ENCODE measurements at regions not wholly inside any gene's neighbourhood (a gene's known extent, or its start where the extent isn't known, plus 50 kb on each side); places are given as distances from the start of the nearest gene placed in this dataset.

GRCh38 chr15:92521624-92522008, 127.9 kb downstream of the ST8SIA2 start:
- peak in 3 of 4 donors; percentile 60 to 91 (median 78) for DNase-seq
- H3K36me3 ChIP-seq: no peaks in the 10 kb centered on the region
- peak; percentile 69 to 74 for TF ChIP-seq CTCF (IDR thresholded peaks at IDR 0.05)
- ATAC-seq: peak; percentile 99
- H3K9me3 ChIP-seq: no peaks in the 10 kb centered on the region
- H3K27ac ChIP-seq: no peak overlapping the region
- no peak overlapping the region for H3K4me3 ChIP-seq
- intact Hi-C loops (cut with DNase I): loop anchor here in 1 of 2 donors (5.0 kb wide), 1 partner anchor 196 kb away; no protein-coding TSS in a partner anchor
- peaks cover 0 to 6% of the 10 kb centered on the region in 2 donors for H3K4me1 ChIP-seq
- H3K27me3 ChIP-seq: no peaks in the 10 kb centered on the region

- Histone ChIP-seq H3K9me3 (no peaks in the 10 kb centered on the region), H3K27ac (no peak overlapping the region), H3K4me1 (peaks cover 0 to 6% of the 10 kb centered on the region in 2 donors), H3K36me3 (no peaks in the 10 kb centered on the region), H3K4me3 (no peak overlapping the region), H3K27me3 (no peaks in the 10 kb centered on the region)
- no peak for ATAC-seq
- no peak for DNase-seq
- intact Hi-C loops (cut with DNase I): loop anchor here in 1 of 2 donors (5.0 kb wide), 1 partner anchor 196 kb away; no protein-coding TSS in a partner anchor
- TF ChIP-seq CTCF (IDR thresholded peaks at IDR 0.05): no peak
Observed at GRCh38 chr15:92520914-92521623, 127.4 kb downstream of the ST8SIA2 start.

- H3K27ac ChIP-seq: no peak overlapping the region
- H3K4me1 ChIP-seq: peaks cover 0 to 6% of the 10 kb centered on the region in 2 donors
- no peaks in the 10 kb centered on the region for H3K9me3 ChIP-seq
- intact Hi-C loops (cut with DNase I): loop anchor here in 1 of 2 donors (5.0 kb wide), 1 partner anchor 198 kb away; no protein-coding TSS in a partner anchor
- no peaks in the 10 kb centered on the region for H3K27me3 ChIP-seq
- H3K36me3 ChIP-seq: no peaks in the 10 kb centered on the region
- no peak for TF ChIP-seq CTCF (IDR thresholded peaks at IDR 0.05)
- no peak overlapping the region for H3K4me3 ChIP-seq
- ATAC-seq (no peak), DNase-seq (no peak)
Observed at GRCh38 chr15:92519709-92520108, 126.0 kb downstream of the ST8SIA2 start.
